ENCODE measurements at regions not wholly inside any gene's neighbourhood (a gene's known extent, or its start where the extent isn't known, plus 50 kb on each side); places are given as distances from the start of the nearest gene placed in this dataset.

GRCh38 chr13:36763126-36763722 lies 55.8 kb upstream of the RFXAP start:
- H3K4me2 ChIP-seq (ENCODE audit: low read length): no peak overlapping the region
- DNase-seq (ENCODE audit: low spot score): no peak
- H3K36me3 ChIP-seq (ENCODE audit: insufficient read depth, low read length): no peaks in the 10 kb centered on the region
- ChIA-PET CTCF (ENCODE audit: unreplicated experiment) (no interaction called here), POLR2A (interaction anchor here (0.6 to 0.7 kb wide), 2 partner anchors 18 to 284 kb away, joined by 3 to 4 read pairs; no protein-coding TSS in a partner anchor)
- TF ChIP-seq EZH2phosphoT487 (IDR thresholded peaks at IDR 0.05; ENCODE audit: borderline replicate concordance, low read depth, low read length) (no peak), CTCF (conservative IDR thresholded peaks at IDR 0.05; ENCODE audit: low read length) (no peak)
- H4K20me1 ChIP-seq (ENCODE audit: insufficient read depth, low read length): no peaks in the 10 kb centered on the region
- H3K79me2 ChIP-seq (ENCODE audit: insufficient read depth, low read depth, low read length): no peaks in the 10 kb centered on the region
- H3K9me2 ChIP-seq (ENCODE audit: insufficient read depth, low read length): no peaks in the 10 kb centered on the region
- 0 out of 2 replicates have a peak, but pooled peaks cover 8% of the 10 kb centered on the region for H3K9me3 ChIP-seq (ENCODE audit: low read length)
- H3K4me1 ChIP-seq (ENCODE audit: insufficient read depth, low read length, poor library complexity, severe bottlenecking): no peaks in the 10 kb centered on the region
- intact Hi-C loops (cut with micrococcal nuclease; ENCODE audit: unreplicated experiment): no loop called here
- H3K27ac ChIP-seq (ENCODE audit: low read depth, low read length, poor library complexity, severe bottlenecking): no peak overlapping the region
- no peak overlapping the region for H2AFZ ChIP-seq (ENCODE audit: low read length)
- no TSS peak for BruUV-seq (replicated peaks)
- no peak overlapping the region for H3K4me3 ChIP-seq (ENCODE audit: low read depth, low read length, poor library complexity, severe bottlenecking)

- intact Hi-C loops (cut with micrococcal nuclease; ENCODE audit: unreplicated experiment): no loop called here
- DNase-seq (ENCODE audit: low spot score): no peak
- ChIA-PET POLR2A (no interaction called here), CTCF (ENCODE audit: unreplicated experiment) (no interaction called here)
- no peak overlapping the region for H3K27ac ChIP-seq (ENCODE audit: low read depth, low read length, poor library complexity, severe bottlenecking)
- H3K4me3 ChIP-seq (ENCODE audit: low read depth, low read length, poor library complexity, severe bottlenecking): no peak overlapping the region
- no peak overlapping the region for H3K4me2 ChIP-seq (ENCODE audit: low read length)
- TF ChIP-seq CTCF (conservative IDR thresholded peaks at IDR 0.05; ENCODE audit: low read length): no peak
- TF ChIP-seq EZH2phosphoT487 (IDR thresholded peaks at IDR 0.05; ENCODE audit: borderline replicate concordance, low read depth, low read length): no peak
- no peaks in the 10 kb centered on the region for H3K4me1 ChIP-seq (ENCODE audit: insufficient read depth, low read length, poor library complexity, severe bottlenecking)
- no peaks in the 10 kb centered on the region for H4K20me1 ChIP-seq (ENCODE audit: insufficient read depth, low read length)
- 0 out of 2 replicates have a peak, but pooled peaks cover 8% of the 10 kb centered on the region for H3K9me3 ChIP-seq (ENCODE audit: low read length)
- H2AFZ ChIP-seq (ENCODE audit: low read length): no peak overlapping the region
- H3K36me3 ChIP-seq (ENCODE audit: insufficient read depth, low read length): no peaks in the 10 kb centered on the region
- no peaks in the 10 kb centered on the region for H3K79me2 ChIP-seq (ENCODE audit: insufficient read depth, low read depth, low read length)
- BruUV-seq (replicated peaks): no TSS peak
- no peaks in the 10 kb centered on the region for H3K9me2 ChIP-seq (ENCODE audit: insufficient read depth, low read length)
Measured at GRCh38 chr13:36764536-36764935, 54.5 kb upstream of the RFXAP start.

DNA sequence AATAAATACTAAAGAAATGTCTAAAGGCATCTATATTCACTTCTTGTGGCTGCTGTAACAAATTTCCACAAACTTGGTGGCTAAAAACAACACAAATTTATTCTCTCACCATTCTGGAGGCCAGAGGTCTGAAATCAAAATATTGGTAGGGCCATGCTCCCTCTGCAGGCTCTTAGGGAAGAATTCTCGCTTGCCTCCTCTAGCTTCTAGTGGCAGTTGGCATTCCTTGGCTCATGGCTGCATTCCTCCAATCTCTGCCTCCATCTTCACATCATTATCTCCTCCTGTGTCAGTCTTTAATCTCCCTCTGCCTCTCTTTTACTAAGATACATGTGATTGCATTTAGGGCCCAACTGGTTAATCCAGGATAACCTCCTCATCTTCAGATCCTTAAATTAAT lies 54.1 kb upstream of the RFXAP start:
- CTCF ChIA-PET (ENCODE audit: unreplicated experiment): no interaction called here
- no peaks in the 10 kb centered on the region for H3K9me2 ChIP-seq (ENCODE audit: insufficient read depth, low read length)
- DNase-seq (ENCODE audit: low spot score): no peak

More for the DNA sequence above, 54.1 kb upstream of the RFXAP start:
- BruUV-seq (replicated peaks): no TSS peak
- H3K4me2 ChIP-seq (ENCODE audit: low read length): no peak overlapping the region
- intact Hi-C loops (cut with micrococcal nuclease; ENCODE audit: unreplicated experiment): no loop called here
- 0 out of 2 replicates have a peak, but pooled peaks cover 8% of the 10 kb centered on the region for H3K9me3 ChIP-seq (ENCODE audit: low read length)
- POLR2A ChIA-PET: no interaction called here
- no peak overlapping the region for H2AFZ ChIP-seq (ENCODE audit: low read length)
- no peak overlapping the region for H3K4me3 ChIP-seq (ENCODE audit: low read depth, low read length, poor library complexity, severe bottlenecking)
- TF ChIP-seq EZH2phosphoT487 (IDR thresholded peaks at IDR 0.05; ENCODE audit: borderline replicate concordance, low read depth, low read length) (no peak), CTCF (conservative IDR thresholded peaks at IDR 0.05; ENCODE audit: low read length) (no peak)
- no peaks in the 10 kb centered on the region for H4K20me1 ChIP-seq (ENCODE audit: insufficient read depth, low read length)
- H3K27ac ChIP-seq (ENCODE audit: low read depth, low read length, poor library complexity, severe bottlenecking): no peak overlapping the region
- no peaks in the 10 kb centered on the region for H3K4me1 ChIP-seq (ENCODE audit: insufficient read depth, low read length, poor library complexity, severe bottlenecking)
- H3K36me3 ChIP-seq (ENCODE audit: insufficient read depth, low read length): no peaks in the 10 kb centered on the region
- no peaks in the 10 kb centered on the region for H3K79me2 ChIP-seq (ENCODE audit: insufficient read depth, low read depth, low read length)

Measured in OCI-LY7 (cell line).